RWPE2 (cell line): ENCODE measurements at regions not wholly inside any gene's neighbourhood (a gene's known extent, or its start where the extent isn't known, plus 50 kb on each side); places are given as distances from the start of the nearest gene placed in this dataset.
"Not testable (repeated sequence)": the region's sequence is repeated elsewhere in the genome, so short reads cannot be mapped to it uniquely, and the experiment has no call there.

Experiments
- ATAC-seq: fragments of 200-7000 bp; cut with Tn5 transposase; 3 replicates; pipeline ENCODE4 v1.9.1; 2021; ENCODE audit warnings: low read depth
- DNase-seq: peaks from one replicate; pipeline ENCODE4 v3.0.0-alpha.2; 2020; ENCODE audit warnings: low spot score
- H3K27ac ChIP-seq: fragments of 450-650 bp; 2 replicates; pipeline ENCODE4 v1.5.1; 2017; ENCODE audit warnings: mild to moderate bottlenecking; ENCODE audit not compliant: poor library complexity, severe bottlenecking
- H3K27me3 ChIP-seq: fragments of 250-450 bp; sonication (Bioruptor Pico); 2 replicates; pipeline ENCODE4 v1.5.1; 2021; ENCODE audit warnings: mild to moderate bottlenecking, moderate library complexity; ENCODE audit not compliant: insufficient read depth, poor library complexity, severe bottlenecking
- H3K36me3 ChIP-seq: fragments of 250-450 bp; sonication (Bioruptor Pico); 2 replicates; pipeline ENCODE4 v1.5.1; 2020; ENCODE audit warnings: low read depth, mild to moderate bottlenecking, moderate library complexity
- H3K4me1 ChIP-seq: fragments of 250-450 bp; sonication (Bioruptor Pico); 2 replicates; pipeline ENCODE4 v1.5.1; 2021; ENCODE audit warnings: mild to moderate bottlenecking, moderate library complexity; ENCODE audit not compliant: insufficient read depth, poor library complexity, severe bottlenecking
- H3K4me3 ChIP-seq: fragments of 250-450 bp; sonication (Bioruptor Pico); 2 replicates; pipeline ENCODE4 v1.5.1; 2021; ENCODE audit warnings: mild to moderate bottlenecking, moderate library complexity; ENCODE audit not compliant: severe bottlenecking
- H3K9me3 ChIP-seq: fragments of 250-450 bp; sonication (Bioruptor Pico); 2 replicates; pipeline ENCODE4 v1.5.1; 2021; ENCODE audit warnings: mild to moderate bottlenecking, moderate library complexity; ENCODE audit not compliant: severe bottlenecking
- TF ChIP-seq, protein P1 (sequence below): fragments of 450-650 bp; IDR thresholded peaks from one replicate; pipeline ENCODE4 v1.5.1; 2017; ENCODE audit warnings: mild to moderate bottlenecking, moderate library complexity; ENCODE audit not compliant: poor library complexity, severe bottlenecking

DNA sequence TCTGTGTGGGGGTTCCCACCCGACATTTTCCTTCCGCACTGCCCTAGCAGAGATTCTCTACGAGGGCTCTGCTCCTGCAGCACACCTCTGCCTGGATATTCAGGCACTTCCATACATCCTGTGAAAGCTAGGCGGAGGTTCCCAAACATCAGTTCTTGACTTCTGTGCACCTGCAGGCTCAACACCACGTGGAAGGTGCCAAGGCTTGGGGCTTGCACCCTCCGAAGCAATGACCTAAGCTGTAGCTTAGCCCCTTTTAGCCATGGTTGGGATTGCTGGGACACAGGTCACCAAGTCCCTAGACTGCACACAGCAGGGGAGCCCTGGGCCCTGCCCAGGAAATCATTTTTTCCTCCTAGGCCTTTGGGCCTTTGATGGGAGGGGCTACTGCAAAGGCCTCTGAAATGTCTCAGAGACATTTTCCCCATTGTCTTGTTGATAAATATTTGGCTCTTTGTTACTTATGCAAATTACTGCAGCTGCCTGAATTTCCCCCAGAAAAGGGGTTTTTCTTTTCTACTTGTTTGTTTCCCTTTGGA lies 1004.8 kb downstream of the OLFM4 start:
- no peaks in the 10 kb centered on the region for H3K36me3 ChIP-seq
- H3K27ac ChIP-seq, result no peak overlapping the region
- no peaks in the 10 kb centered on the region for H3K9me3 ChIP-seq
- H3K4me1 ChIP-seq, result no peaks in the 10 kb centered on the region
- H3K27me3 ChIP-seq, result no peaks in the 10 kb centered on the region
- DNase-seq, result no peak
- no peak for ATAC-seq
- TF ChIP-seq, protein P1, sequence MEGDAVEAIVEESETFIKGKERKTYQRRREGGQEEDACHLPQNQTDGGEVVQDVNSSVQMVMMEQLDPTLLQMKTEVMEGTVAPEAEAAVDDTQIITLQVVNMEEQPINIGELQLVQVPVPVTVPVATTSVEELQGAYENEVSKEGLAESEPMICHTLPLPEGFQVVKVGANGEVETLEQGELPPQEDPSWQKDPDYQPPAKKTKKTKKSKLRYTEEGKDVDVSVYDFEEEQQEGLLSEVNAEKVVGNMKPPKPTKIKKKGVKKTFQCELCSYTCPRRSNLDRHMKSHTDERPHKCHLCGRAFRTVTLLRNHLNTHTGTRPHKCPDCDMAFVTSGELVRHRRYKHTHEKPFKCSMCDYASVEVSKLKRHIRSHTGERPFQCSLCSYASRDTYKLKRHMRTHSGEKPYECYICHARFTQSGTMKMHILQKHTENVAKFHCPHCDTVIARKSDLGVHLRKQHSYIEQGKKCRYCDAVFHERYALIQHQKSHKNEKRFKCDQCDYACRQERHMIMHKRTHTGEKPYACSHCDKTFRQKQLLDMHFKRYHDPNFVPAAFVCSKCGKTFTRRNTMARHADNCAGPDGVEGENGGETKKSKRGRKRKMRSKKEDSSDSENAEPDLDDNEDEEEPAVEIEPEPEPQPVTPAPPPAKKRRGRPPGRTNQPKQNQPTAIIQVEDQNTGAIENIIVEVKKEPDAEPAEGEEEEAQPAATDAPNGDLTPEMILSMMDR, result no peak
- H3K4me3 ChIP-seq, result no peak overlapping the region

DNA sequence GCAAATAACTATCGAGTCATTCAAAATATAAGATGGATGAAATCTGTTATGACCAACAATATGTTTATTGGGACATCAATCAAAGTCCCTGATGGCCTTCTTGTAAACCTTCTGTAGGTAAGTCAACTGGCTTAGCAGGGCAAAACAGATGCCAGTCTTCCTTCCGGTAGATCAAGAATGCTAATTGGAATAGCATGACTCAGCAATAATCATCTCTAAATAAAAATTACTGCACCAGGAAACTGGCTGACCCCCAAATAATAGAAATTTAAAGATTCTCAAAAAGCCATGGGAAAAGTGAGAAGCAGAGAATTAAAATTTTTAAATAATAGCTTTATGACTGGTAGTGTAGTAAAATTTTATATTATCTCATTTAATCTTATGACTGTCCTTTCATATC lies 1005.4 kb downstream of the OLFM4 start:
- H3K9me3 ChIP-seq, result no peaks in the 10 kb centered on the region
- H3K27ac ChIP-seq, result no peak overlapping the region
- TF ChIP-seq, protein P1, result no peak
- DNase-seq (no peak), ATAC-seq (no peak)
- no peaks in the 10 kb centered on the region for H3K4me1 ChIP-seq
- no peak overlapping the region for H3K4me3 ChIP-seq
- H3K36me3 ChIP-seq, result no peaks in the 10 kb centered on the region
- H3K27me3 ChIP-seq, result no peaks in the 10 kb centered on the region

DNA sequence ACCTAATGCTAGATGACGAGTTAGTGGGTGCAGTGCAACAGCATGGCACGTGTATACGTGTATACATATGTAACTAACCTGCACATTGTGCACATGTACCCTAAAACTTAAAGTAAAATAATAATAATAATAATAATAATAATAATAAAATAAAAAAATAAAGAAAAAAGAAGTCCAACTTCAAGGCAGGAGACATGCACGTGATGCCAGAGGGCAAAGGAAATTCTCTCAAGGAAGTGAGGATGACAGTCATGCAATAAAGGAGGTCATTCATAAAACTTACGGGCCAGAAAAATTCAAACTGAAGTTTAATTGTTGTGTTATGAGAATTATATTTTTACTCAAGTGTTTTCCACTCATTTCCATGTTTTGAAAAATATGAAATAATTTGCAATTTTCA lies 1028.8 kb downstream of the OLFM4 start:
- not testable (repeated sequence) for H3K27ac ChIP-seq, H3K36me3 ChIP-seq, DNase-seq, H3K27me3 ChIP-seq, H3K4me3 ChIP-seq, ATAC-seq, H3K4me1 ChIP-seq, H3K9me3 ChIP-seq

DNA sequence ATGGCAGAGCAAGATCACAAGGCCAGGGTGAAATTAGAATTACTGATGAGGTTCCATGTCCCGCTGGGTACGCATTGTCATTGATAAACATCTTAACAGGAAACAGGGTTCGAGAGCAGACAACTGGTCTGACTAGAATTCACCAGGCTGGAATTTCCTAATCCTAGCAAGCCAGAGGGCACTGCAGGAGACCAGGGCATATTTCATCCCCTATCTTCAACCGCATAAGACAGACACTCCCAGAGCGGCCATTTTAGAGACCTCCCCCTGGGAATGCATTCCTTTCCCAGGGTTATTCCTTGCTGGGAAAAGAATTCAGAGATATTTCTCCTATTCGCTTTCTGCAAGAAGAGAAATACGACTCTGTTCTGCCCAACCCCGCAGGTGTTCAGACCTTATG lies 1041.3 kb downstream of the OLFM4 start:
- H3K27ac ChIP-seq, H3K4me1 ChIP-seq, H3K27me3 ChIP-seq, H3K9me3 ChIP-seq, H3K4me3 ChIP-seq, H3K36me3 ChIP-seq, DNase-seq, ATAC-seq: not testable (repeated sequence)

DNA sequence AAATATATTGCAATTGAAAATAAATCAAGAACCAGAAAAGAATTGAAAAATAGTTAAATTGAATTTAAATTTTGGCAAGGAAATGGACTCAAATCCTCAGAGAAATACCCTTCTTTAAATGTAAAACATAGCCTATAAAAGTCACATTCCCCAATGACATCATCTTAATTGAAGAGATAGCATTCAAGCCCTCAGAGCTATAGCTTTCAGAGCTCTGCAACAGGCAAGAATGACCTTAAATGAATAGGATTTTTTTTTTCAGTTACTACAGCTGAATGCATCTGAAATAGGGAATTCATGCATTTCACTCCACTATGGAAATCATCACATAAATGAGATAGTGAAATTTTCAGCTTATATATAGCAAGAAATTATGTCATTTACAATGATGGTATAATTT lies 1049.0 kb downstream of the OLFM4 start:
- Histone ChIP-seq H3K4me3 (no peak overlapping the region), H3K27me3 (no peaks in the 10 kb centered on the region), H3K4me1 (no peaks in the 10 kb centered on the region), H3K27ac (no peak overlapping the region), H3K36me3 (no peaks in the 10 kb centered on the region), H3K9me3 (no peaks in the 10 kb centered on the region)
- DNase-seq (no peak), ATAC-seq (no peak)
- TF ChIP-seq, protein P1, result no peak

DNA sequence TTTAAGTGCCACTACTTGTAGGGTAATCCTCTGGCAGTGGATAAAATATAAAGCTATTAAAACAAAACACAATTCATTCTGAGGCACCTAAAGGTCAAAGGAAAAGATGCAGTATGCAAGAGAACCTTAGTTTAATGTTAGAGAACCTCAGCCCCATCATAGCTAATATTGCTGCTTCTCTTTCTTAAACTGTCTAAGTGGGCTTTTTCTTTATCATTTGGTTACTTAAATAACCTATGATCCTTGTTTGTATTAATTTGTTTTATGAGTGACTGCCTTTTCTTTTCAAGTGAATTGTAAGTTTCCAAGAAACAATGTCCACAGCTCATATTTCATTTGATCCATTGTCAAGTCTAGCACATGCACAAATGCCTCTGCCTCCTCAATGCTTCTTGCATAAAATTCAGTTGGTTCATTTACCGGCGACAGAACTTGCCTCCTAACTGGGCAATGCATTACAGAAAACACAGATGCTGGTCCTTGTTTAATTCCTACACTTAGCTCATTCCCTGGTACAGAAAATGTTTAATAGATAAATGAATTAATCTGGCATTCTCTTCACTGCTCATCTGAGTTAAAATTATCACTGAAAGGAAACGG lies 1049.8 kb downstream of the OLFM4 start:
- no peaks in the 10 kb centered on the region for H3K9me3 ChIP-seq
- ATAC-seq, result no peak
- no peak for DNase-seq

DNA sequence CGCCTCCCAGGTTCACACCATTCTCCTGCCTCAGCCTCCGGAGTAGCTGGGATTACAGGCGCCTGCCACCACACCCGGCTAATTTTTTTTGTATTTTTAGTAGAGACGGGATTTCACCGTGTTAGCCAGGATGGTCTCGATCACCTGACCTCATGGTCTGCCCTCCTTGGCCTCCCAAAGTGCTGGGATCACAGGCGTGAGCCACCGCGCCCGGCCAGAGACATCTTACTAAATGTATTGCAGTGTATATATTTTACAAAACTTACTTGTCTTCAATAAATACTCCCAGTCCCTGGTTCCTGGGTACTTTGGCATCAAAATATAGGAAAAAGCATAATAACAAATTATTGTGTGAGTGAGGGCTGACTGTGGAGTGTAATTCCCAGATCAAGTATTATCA lies 1053.7 kb downstream of the OLFM4 start:
- H3K4me3 ChIP-seq, H3K4me1 ChIP-seq, H3K27me3 ChIP-seq, H3K9me3 ChIP-seq, ATAC-seq, H3K36me3 ChIP-seq, H3K27ac ChIP-seq, DNase-seq: not testable (repeated sequence)

More for the DNA sequence above, 1049.8 kb downstream of the OLFM4 start:
- H3K36me3 ChIP-seq, result no peaks in the 10 kb centered on the region
- H3K4me1 ChIP-seq, result no peaks in the 10 kb centered on the region
- H3K27me3 ChIP-seq, result no peaks in the 10 kb centered on the region
- no peak overlapping the region for H3K27ac ChIP-seq
- TF ChIP-seq, protein P1, result no peak
- H3K4me3 ChIP-seq, result no peak overlapping the region
